GM19395 (cell line): ENCODE measurements at regions not wholly inside any gene's neighbourhood (a gene's known extent, or its start where the extent isn't known, plus 50 kb on each side); places are given as distances from the start of the nearest gene placed in this dataset.

Experiments used
- ATAC-seq: cut with Tn5 transposase; IDR thresholded peaks from one replicate; pipeline ENCODE4 v1.9.1; 2021; ENCODE audit warnings: mild to moderate bottlenecking, moderate library complexity; ENCODE audit not compliant: unreplicated experiment

GRCh38 chr3:161987933-161988332 is 491.3 kb downstream of the OTOL1 start:
- no peak for ATAC-seq

GRCh38 chr3:161989012-161989411 is 492.4 kb downstream of the OTOL1 start:
- no peak for ATAC-seq

- ATAC-seq: no peak
Measured at GRCh38 chr3:161990036-161990435, 493.4 kb downstream of the OTOL1 start.

GRCh38 chr3:161991901-161992540 is 495.4 kb downstream of the OTOL1 start:
- ATAC-seq: no peak

GRCh38 chr3:161999846-162000245 is 503.2 kb downstream of the OTOL1 start:
- ATAC-seq: no peak

GRCh38 chr3:162007722-162008121 is 511.1 kb downstream of the OTOL1 start:
- ATAC-seq: no peak

GRCh38 chr3:162012633-162013032 is 516.0 kb downstream of the OTOL1 start:
- no peak for ATAC-seq

GRCh38 chr3:162014284-162014683 is 517.7 kb downstream of the OTOL1 start:
- no peak for ATAC-seq

GRCh38 chr3:162015856-162016255 is 519.2 kb downstream of the OTOL1 start:
- ATAC-seq: no peak

GRCh38 chr3:162019817-162020216 is 523.2 kb downstream of the OTOL1 start:
- ATAC-seq: no peak

GRCh38 chr3:162021206-162021605 is 524.6 kb downstream of the OTOL1 start:
- ATAC-seq: no peak

GRCh38 chr3:162022911-162023310 is 526.3 kb downstream of the OTOL1 start:
- no peak for ATAC-seq

- ATAC-seq: no peak
Measured at GRCh38 chr3:162029736-162030135, 533.1 kb downstream of the OTOL1 start.

- no peak for ATAC-seq
Measured at GRCh38 chr3:162034368-162034767, 537.8 kb downstream of the OTOL1 start.

GRCh38 chr3:162041622-162042021 is 545.0 kb downstream of the OTOL1 start:
- ATAC-seq: no peak

GRCh38 chr3:162052636-162053035 is 556.0 kb downstream of the OTOL1 start:
- no peak for ATAC-seq

- no peak for ATAC-seq
Measured at GRCh38 chr3:162072656-162073164, 576.1 kb downstream of the OTOL1 start.

GRCh38 chr3:162073422-162073975 is 576.9 kb downstream of the OTOL1 start:
- ATAC-seq: no peak

- no peak for ATAC-seq
Measured at GRCh38 chr3:162077108-162077507, 580.5 kb downstream of the OTOL1 start.

GRCh38 chr3:162082516-162082915 is 585.9 kb downstream of the OTOL1 start:
- ATAC-seq: no peak

- ATAC-seq: no peak
Measured at GRCh38 chr3:162087361-162087760, 590.8 kb downstream of the OTOL1 start.

- no peak for ATAC-seq
Measured at GRCh38 chr3:162092751-162093150, 596.1 kb downstream of the OTOL1 start.

- ATAC-seq: no peak
Measured at GRCh38 chr3:162094301-162094700, 597.7 kb downstream of the OTOL1 start.
